CD14-positive monocyte (primary cell): ENCODE measurements at regions not wholly inside any gene's neighbourhood (a gene's known extent, or its start where the extent isn't known, plus 50 kb on each side); places are given as distances from the start of the nearest gene placed in this dataset.

Source experiments
- DNase-seq, 3 donors: peaks; one replicate each; pipeline ENCODE4 v3.0.0-alpha.2; 2011 to 2022
- H2AFZ ChIP-seq: 2 replicates; pipeline ENCODE4 v1.6.0; 2012; ENCODE audit warnings: mild to moderate bottlenecking, low read depth, low read length, inconsistent platforms; ENCODE audit not compliant: insufficient read depth, poor library complexity, severe bottlenecking
- H3K27ac ChIP-seq, 2 donors: 1 replicate in 1 of 2; 2 replicates in 1 of 2; pipeline ENCODE4 v1.5.1; 2012 to 2013; ENCODE audit warnings: low read length in 2 of 2, control low read depth in 1 of 2, inconsistent platforms in 1 of 2, low read depth in 1 of 2, mild to moderate bottlenecking in 1 of 2
- H3K27me3 ChIP-seq, 2 donors: one replicate each; pipeline versions ENCODE4 v1.6.0 to v1.6.1; 2011 to 2013; ENCODE audit warnings: low read length in 2 of 2; ENCODE audit not compliant: control insufficient read depth in 2 of 2, insufficient read depth in 2 of 2
- H3K36me3 ChIP-seq, 2 donors: replicated peaks in 1 of 2; 1 replicate in 1 of 2; 2 replicates in 1 of 2; pipeline versions ENCODE4 v1.5.1 to v1.6.1; 2012 to 2013; ENCODE audit warnings: low read length in 2 of 2, control low read depth in 1 of 2, inconsistent platforms in 1 of 2, mild to moderate bottlenecking in 1 of 2; ENCODE audit not compliant: insufficient read depth in 2 of 2, control insufficient read depth in 1 of 2
- H3K4me1 ChIP-seq, 2 donors: 1 replicate in 1 of 2; 2 replicates in 1 of 2; pipeline versions ENCODE4 v1.5.1 to v1.6.1; 2012 to 2013; ENCODE audit warnings: low read length in 2 of 2, control low read depth in 1 of 2, inconsistent platforms in 1 of 2, mild to moderate bottlenecking in 1 of 2, moderate library complexity in 1 of 2; ENCODE audit not compliant: insufficient read depth in 2 of 2, control insufficient read depth in 1 of 2
- H3K4me2 ChIP-seq: replicated peaks from 2 replicates; pipeline ENCODE3; 2012; ENCODE audit warnings: low read length, moderate library complexity, mild to moderate bottlenecking; ENCODE audit not compliant: poor library complexity, severe bottlenecking; ENCODE audit errors: extremely low read depth
- H3K4me3 ChIP-seq, 3 experiments: fragments of 200-600 bp in 1 of 3; sonication (generic) in 1 of 3; replicated peaks in 1 of 3; 1 replicate in 2 of 3; 2 replicates in 1 of 3; pipeline ENCODE4 v1.5.1; 2011 to 2013; ENCODE audit warnings: low read length in 3 of 3, mild to moderate bottlenecking in 3 of 3, control low read depth in 2 of 3, low read depth in 2 of 3, inconsistent platforms in 1 of 3, moderate library complexity in 1 of 3
- H3K79me2 ChIP-seq: 2 replicates; pipeline ENCODE4 v1.6.0; 2012; ENCODE audit warnings: mild to moderate bottlenecking, control low read depth, inconsistent platforms, low read length, moderate library complexity; ENCODE audit not compliant: insufficient read depth
- H3K9ac ChIP-seq: 2 replicates; pipeline ENCODE4 v1.6.0; 2017; ENCODE audit warnings: low read length, mild to moderate bottlenecking; ENCODE audit not compliant: insufficient read depth, poor library complexity, severe bottlenecking
- H3K9me3 ChIP-seq, 2 donors: replicated peaks in 1 of 2; 1 replicate in 1 of 2; 2 replicates in 1 of 2; pipeline versions ENCODE4 v1.5.1 to v1.6.1; 2012 to 2013; ENCODE audit warnings: low read length in 2 of 2, control low read depth in 1 of 2; ENCODE audit not compliant: control insufficient read depth in 1 of 2, insufficient read depth in 1 of 2
- H4K20me1 ChIP-seq: 2 replicates; pipeline ENCODE4 v1.6.0; 2012; ENCODE audit warnings: mild to moderate bottlenecking, low read length, control low read depth, moderate library complexity; ENCODE audit not compliant: insufficient read depth
- H3K27ac Mint-ChIP-seq, 7 donors: one replicate each; pipeline ENCODE4 v1.8.0; 2020; ENCODE audit warnings: mild to moderate bottlenecking in 7 of 7, mixed read lengths in 7 of 7, moderate library complexity in 6 of 7, inconsistent platforms in 2 of 7
- H3K27me3 Mint-ChIP-seq, 3 donors: one replicate each; pipeline ENCODE4 v1.8.0; 2021 to 2022; ENCODE audit warnings: low read depth in 3 of 3, mild to moderate bottlenecking in 3 of 3, mixed read lengths in 3 of 3, moderate library complexity in 3 of 3, inconsistent platforms in 1 of 3
- H3K36me3 Mint-ChIP-seq, 2 donors: one replicate each; pipeline ENCODE4 v1.8.0; 2020; ENCODE audit warnings: mixed read lengths in 2 of 2, inconsistent platforms in 1 of 2, mild to moderate bottlenecking in 1 of 2
- H3K4me1 Mint-ChIP-seq: one replicate; pipeline ENCODE4 v1.8.0; 2020; ENCODE audit warnings: mild to moderate bottlenecking, mixed read lengths
- H3K4me3 Mint-ChIP-seq, 2 donors: one replicate each; pipeline ENCODE4 v1.8.0; 2020; ENCODE audit warnings: mild to moderate bottlenecking in 2 of 2, mixed read lengths in 2 of 2, moderate library complexity in 1 of 2
- H3K9me3 Mint-ChIP-seq, 7 donors: one replicate each; pipeline ENCODE4 v1.8.0; 2020 to 2022; ENCODE audit warnings: mixed read lengths in 7 of 7, mild to moderate bottlenecking in 6 of 7, moderate library complexity in 6 of 7, inconsistent platforms in 2 of 7
- WGBS: methylation state at CpG from one replicate; pipeline ENCODE4 v1.1.5; 2013; ENCODE audit warnings: missing lambda C conversion rate; ENCODE audit not compliant: insufficient coverage; 5-methylcytosine and 5-hydroxymethylcytosine counted together
- intact Hi-C, 2 donors: fragments of 100-400 bp; cut with micrococcal nuclease; formaldehyde crosslinking; loops; one replicate each; pipeline versions ENCODE4 v1.15.0 to v1.15.1; 2023
- TF ChIP-seq, protein P1 (sequence below): fragments of 200-600 bp; IDR thresholded peaks from one replicate; pipeline ENCODE4 v1.8.0; 2022; ENCODE audit warnings: antibody characterized with exemption, mild to moderate bottlenecking

DNA sequence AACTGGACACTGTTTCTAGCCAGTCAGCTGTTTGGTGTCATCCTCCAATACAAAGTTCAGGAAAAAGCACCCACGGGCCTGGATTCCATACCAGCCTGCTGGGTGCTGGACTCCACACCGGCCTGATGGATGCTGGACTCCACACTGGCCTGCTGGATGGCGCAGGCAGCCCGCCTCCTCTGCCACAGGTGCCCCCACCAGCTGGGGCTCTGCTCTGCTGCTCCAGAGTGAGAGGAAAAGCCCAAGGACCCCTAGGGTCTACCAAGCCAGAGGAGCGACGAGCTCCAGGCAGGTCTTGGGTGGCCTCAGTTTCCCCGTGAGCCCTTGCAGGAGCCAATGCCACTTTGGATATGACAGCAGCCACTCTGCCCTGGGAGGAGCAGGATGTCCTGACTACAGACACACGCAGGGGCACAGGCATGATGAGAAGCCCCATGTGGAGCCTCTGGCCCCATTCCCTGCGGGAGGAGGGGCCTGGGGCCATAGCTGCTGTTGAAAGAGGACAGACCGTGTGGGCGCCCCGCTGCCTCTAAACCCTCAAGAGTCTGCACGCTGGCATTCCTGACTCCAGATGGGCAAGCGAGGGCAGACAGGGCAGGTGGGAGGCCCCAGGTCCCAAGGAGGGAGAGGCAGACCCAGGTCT is 141.6 kb downstream of the OLFM1 start:
- peaks cover 1 to 16% (median 2%) of the 10 kb centered on the region in 3 donors for H3K27me3 Mint-ChIP-seq

DNA sequence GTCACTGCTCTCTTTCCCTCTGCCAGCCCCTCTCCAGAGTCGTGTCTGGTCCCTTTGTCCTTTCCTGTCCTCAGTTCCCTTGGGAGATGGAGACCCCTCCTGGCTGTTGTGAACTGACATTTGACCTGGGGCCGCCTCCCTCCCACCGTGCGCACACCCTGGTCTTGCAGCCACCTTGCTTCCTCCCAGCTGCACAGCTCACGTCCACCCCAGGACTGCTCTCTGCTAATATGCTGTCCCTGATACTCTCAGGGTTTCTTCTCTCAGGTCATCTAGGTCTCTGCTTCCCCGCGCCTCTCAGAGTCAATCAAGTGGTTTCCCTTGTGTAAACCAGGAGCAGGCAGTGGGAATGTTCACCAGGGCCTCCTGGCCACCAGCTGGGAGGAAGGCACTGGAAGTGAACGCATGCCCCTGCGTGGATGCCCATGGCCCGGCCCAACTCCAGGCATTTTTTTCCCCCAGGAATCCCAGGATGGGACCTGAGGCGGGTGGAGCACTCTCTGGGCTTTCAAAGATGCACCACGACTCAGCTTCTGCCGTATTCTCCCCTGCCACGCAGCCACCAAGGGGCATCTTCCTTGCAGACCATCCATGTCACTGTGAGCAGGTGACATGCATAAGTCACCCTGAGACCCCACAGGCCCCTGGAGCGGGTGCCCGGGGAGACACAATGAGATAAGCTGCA is 142.4 kb downstream of the OLFM1 start:
- Histone ChIP-seq H3K9ac (no peak overlapping the region), H4K20me1 (no peaks in the 10 kb centered on the region), H3K9me3 (peaks cover 12 to 16% of the 10 kb centered on the region in 2 donors), H3K4me3 (no peak overlapping the region), H2AFZ (no peak overlapping the region), H3K4me2 (no peak overlapping the region), H3K27me3 (peaks cover 0 to 6% of the 10 kb centered on the region in 2 donors), H3K79me2 (no peaks in the 10 kb centered on the region), H3K4me1 (no peaks in the 10 kb centered on the region), H3K36me3 (no peaks in the 10 kb centered on the region), H3K27ac (no peak overlapping the region)
- WGBS: 87% methylated on average over 14 of the region's 16 CpGs
- intact Hi-C loops: no loop called here
- Mint-ChIP-seq H3K9me3 (peaks cover 0 to 6% (median 2%) of the 10 kb centered on the region in 7 donors), H3K27me3 (peaks cover 0 to 16% (median 2%) of the 10 kb centered on the region in 3 donors), H3K36me3 (no peaks in the 10 kb centered on the region), H3K4me1 (no peaks in the 10 kb centered on the region), H3K27ac (no peak overlapping the region), H3K4me3 (no peak overlapping the region)
- TF ChIP-seq, protein P1, sequence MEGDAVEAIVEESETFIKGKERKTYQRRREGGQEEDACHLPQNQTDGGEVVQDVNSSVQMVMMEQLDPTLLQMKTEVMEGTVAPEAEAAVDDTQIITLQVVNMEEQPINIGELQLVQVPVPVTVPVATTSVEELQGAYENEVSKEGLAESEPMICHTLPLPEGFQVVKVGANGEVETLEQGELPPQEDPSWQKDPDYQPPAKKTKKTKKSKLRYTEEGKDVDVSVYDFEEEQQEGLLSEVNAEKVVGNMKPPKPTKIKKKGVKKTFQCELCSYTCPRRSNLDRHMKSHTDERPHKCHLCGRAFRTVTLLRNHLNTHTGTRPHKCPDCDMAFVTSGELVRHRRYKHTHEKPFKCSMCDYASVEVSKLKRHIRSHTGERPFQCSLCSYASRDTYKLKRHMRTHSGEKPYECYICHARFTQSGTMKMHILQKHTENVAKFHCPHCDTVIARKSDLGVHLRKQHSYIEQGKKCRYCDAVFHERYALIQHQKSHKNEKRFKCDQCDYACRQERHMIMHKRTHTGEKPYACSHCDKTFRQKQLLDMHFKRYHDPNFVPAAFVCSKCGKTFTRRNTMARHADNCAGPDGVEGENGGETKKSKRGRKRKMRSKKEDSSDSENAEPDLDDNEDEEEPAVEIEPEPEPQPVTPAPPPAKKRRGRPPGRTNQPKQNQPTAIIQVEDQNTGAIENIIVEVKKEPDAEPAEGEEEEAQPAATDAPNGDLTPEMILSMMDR: no peak
- no peak for DNase-seq

More for the DNA sequence above, 141.6 kb downstream of the OLFM1 start:
- H3K4me3 Mint-ChIP-seq: no peak overlapping the region
- 94% methylated on average over 13 of the region's 14 CpGs for WGBS
- intact Hi-C loops: no loop called here
- no peak overlapping the region for H2AFZ ChIP-seq
- peaks cover 12 to 16% of the 10 kb centered on the region in 2 donors for H3K9me3 ChIP-seq
- H3K79me2 ChIP-seq: no peaks in the 10 kb centered on the region
- no peaks in the 10 kb centered on the region for H3K36me3 ChIP-seq
- H3K27ac ChIP-seq: no peak overlapping the region
- H3K9ac ChIP-seq: no peak overlapping the region
- TF ChIP-seq, protein P1: no peak
- no peak for DNase-seq
- no peak overlapping the region for H3K27ac Mint-ChIP-seq
- no peaks in the 10 kb centered on the region for H3K4me1 Mint-ChIP-seq
- H3K4me2 ChIP-seq: no peak overlapping the region
- peaks cover 0 to 4% (median 2%) of the 10 kb centered on the region in 7 donors for H3K9me3 Mint-ChIP-seq
- no peak overlapping the region for H3K4me3 ChIP-seq
- no peaks in the 10 kb centered on the region for H3K36me3 Mint-ChIP-seq
- no peaks in the 10 kb centered on the region for H4K20me1 ChIP-seq
- no peaks in the 10 kb centered on the region for H3K4me1 ChIP-seq
- peaks cover 0 to 3% of the 10 kb centered on the region in 2 donors for H3K27me3 ChIP-seq
